SW480 (cell line): ENCODE measurements at regions not wholly inside any gene's neighbourhood (a gene's known extent, or its start where the extent isn't known, plus 50 kb on each side); places are given as distances from the start of the nearest gene placed in this dataset.

Experiments
- DNase-seq: peaks from one replicate; pipeline ENCODE4 v3.0.0-alpha.2; 2016; ENCODE audit warnings: low spot score

- DNase-seq = no peak
Observed at GRCh38 chr14:94960285-94961001, 190.5 kb upstream of the GSC start.

GRCh38 chr14:94953541-94954260 lies 183.8 kb upstream of the GSC start:
- no peak for DNase-seq

GRCh38 chr14:94952097-94952496 lies 182.2 kb upstream of the GSC start:
- no peak for DNase-seq

- DNase-seq = no peak
Observed at GRCh38 chr14:94946244-94946643, 176.3 kb upstream of the GSC start.

- no peak for DNase-seq
Observed at GRCh38 chr14:94945615-94946014, 175.7 kb upstream of the GSC start.

GRCh38 chr14:94944636-94945258 lies 174.8 kb upstream of the GSC start:
- DNase-seq = no peak

- DNase-seq = no peak
Observed at GRCh38 chr14:94942601-94943000, 172.7 kb upstream of the GSC start.

GRCh38 chr14:94941311-94941710 lies 171.4 kb upstream of the GSC start:
- no peak for DNase-seq

- no peak for DNase-seq
Observed at GRCh38 chr14:94940263-94940993, 170.5 kb upstream of the GSC start.

GRCh38 chr14:94938016-94938415 lies 168.1 kb upstream of the GSC start:
- no peak for DNase-seq

- no peak for DNase-seq
Observed at GRCh38 chr14:94936901-94937685, 167.2 kb upstream of the GSC start.

- DNase-seq = no peak
Observed at GRCh38 chr14:94936401-94936892, 166.5 kb upstream of the GSC start.

GRCh38 chr14:94935706-94936300 lies 165.9 kb upstream of the GSC start:
- DNase-seq = no peak

GRCh38 chr14:94934276-94934810 lies 164.4 kb upstream of the GSC start:
- no peak for DNase-seq

- no peak for DNase-seq
Observed at GRCh38 chr14:94933486-94933885, 163.6 kb upstream of the GSC start.

- DNase-seq = no peak
Observed at GRCh38 chr14:94932589-94932988, 162.7 kb upstream of the GSC start.

- DNase-seq = no peak
Observed at GRCh38 chr14:94930690-94931089, 160.8 kb upstream of the GSC start.

- DNase-seq = no peak
Observed at GRCh38 chr14:94929354-94929753, 159.4 kb upstream of the GSC start.

GRCh38 chr14:94926176-94926575 lies 156.3 kb upstream of the GSC start:
- no peak for DNase-seq

- DNase-seq = no peak
Observed at GRCh38 chr14:94925416-94926173, 155.7 kb upstream of the GSC start.
